A673 (cell line): ENCODE measurements at regions not wholly inside any gene's neighbourhood (a gene's known extent, or its start where the extent isn't known, plus 50 kb on each side); places are given as distances from the start of the nearest gene placed in this dataset.

Source experiments
- EZH2 ChIP-seq: fragments of 200-600 bp; sonication (generic); IDR thresholded peaks from 2 replicates; pipeline ENCODE4 v1.6.1; 2017; ENCODE audit warnings: borderline replicate concordance, low read depth, mild to moderate bottlenecking, mixed read lengths, antibody characterized with exemption, low read length; ENCODE audit not compliant: poor library complexity, severe bottlenecking
- TF ChIP-seq, protein P1 (sequence below): fragments of 300-800, 200-600 bp; sonication (generic); conservative IDR thresholded peaks from 2 replicates; pipeline ENCODE4 v1.5.1; 2017; ENCODE audit warnings: low read depth, mild to moderate bottlenecking, antibody characterized with exemption, low read length, moderate library complexity, mixed read lengths

DNA sequence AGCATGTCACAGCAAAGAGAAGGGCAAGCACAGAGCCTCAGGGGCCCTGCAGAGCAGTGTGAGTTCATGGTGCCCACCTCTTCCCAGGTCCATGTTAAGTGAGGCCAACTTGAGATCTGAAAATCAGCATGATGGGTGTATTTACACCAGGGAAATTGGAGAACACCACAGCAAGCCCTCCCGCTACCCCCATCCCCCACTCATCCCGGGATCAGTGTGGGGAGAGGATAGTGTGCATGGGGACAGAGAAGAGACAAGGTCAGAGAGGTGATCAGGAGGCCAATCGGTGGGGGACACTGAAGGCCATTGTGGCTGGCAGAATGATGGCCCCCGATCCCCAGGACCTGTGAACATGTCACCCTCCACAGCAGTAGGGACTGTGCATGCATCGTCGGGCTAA is 54.7 kb downstream of the PTGR3 start:
- TF ChIP-seq EZH2: no peak
- TF ChIP-seq, protein P1, sequence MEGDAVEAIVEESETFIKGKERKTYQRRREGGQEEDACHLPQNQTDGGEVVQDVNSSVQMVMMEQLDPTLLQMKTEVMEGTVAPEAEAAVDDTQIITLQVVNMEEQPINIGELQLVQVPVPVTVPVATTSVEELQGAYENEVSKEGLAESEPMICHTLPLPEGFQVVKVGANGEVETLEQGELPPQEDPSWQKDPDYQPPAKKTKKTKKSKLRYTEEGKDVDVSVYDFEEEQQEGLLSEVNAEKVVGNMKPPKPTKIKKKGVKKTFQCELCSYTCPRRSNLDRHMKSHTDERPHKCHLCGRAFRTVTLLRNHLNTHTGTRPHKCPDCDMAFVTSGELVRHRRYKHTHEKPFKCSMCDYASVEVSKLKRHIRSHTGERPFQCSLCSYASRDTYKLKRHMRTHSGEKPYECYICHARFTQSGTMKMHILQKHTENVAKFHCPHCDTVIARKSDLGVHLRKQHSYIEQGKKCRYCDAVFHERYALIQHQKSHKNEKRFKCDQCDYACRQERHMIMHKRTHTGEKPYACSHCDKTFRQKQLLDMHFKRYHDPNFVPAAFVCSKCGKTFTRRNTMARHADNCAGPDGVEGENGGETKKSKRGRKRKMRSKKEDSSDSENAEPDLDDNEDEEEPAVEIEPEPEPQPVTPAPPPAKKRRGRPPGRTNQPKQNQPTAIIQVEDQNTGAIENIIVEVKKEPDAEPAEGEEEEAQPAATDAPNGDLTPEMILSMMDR: no peak
